GM23338 (cell line): ENCODE measurements at regions not wholly inside any gene's neighbourhood (a gene's known extent, or its start where the extent isn't known, plus 50 kb on each side); places are given as distances from the start of the nearest gene placed in this dataset.
A peak's percentile ranks its signal among the peaks of the same experiment; 100 is the strongest.

Source experiments
- ATAC-seq: fragments of 200-7000 bp; cut with Tn5 transposase; 3 replicates; pipeline ENCODE4 v1.9.1; 2020
- DNase-seq: peaks from one replicate; pipeline ENCODE4 v3.0.0-alpha.2; 2015; ENCODE audit warnings: low spot score
- H2AFZ ChIP-seq: fragments of 200-600 bp; sonication (generic); 2 replicates; pipeline ENCODE4 v1.8.0; 2016; ENCODE audit warnings: antibody characterized with exemption, mild to moderate bottlenecking, moderate library complexity
- H3F3A ChIP-seq: fragments of 200-600 bp; sonication (generic); replicated peaks from 2 replicates; pipeline ENCODE4 v1.8.0; 2017; ENCODE audit warnings: antibody characterized with exemption, mixed run types, low read depth
- H3K27ac ChIP-seq: fragments of 200-600 bp; sonication (generic); 2 replicates; pipeline ENCODE4 v1.6.1; 2016; ENCODE audit warnings: low read depth
- H3K27me3 ChIP-seq: fragments of 200-600 bp; sonication (generic); 2 replicates; pipeline ENCODE4 v1.8.0; 2016; ENCODE audit warnings: mild to moderate bottlenecking, mixed run types, moderate library complexity; ENCODE audit not compliant: insufficient read depth
- H3K36me3 ChIP-seq: fragments of 200-600 bp; sonication (generic); 2 replicates; pipeline ENCODE4 v1.8.0; 2016; ENCODE audit warnings: mild to moderate bottlenecking; ENCODE audit not compliant: insufficient read depth
- H3K4me1 ChIP-seq: fragments of 200-600 bp; sonication (generic); 2 replicates; pipeline ENCODE4 v1.8.0; 2016; ENCODE audit warnings: mild to moderate bottlenecking, moderate library complexity; ENCODE audit not compliant: insufficient read depth
- H3K4me2 ChIP-seq: fragments of 200-600 bp; sonication (generic); 2 replicates; pipeline ENCODE4 v1.7.1; 2017; ENCODE audit warnings: mixed run types
- H3K4me3 ChIP-seq: fragments of 200-600 bp; sonication (generic); 2 replicates; pipeline ENCODE4 v1.6.1; 2016; ENCODE audit warnings: mixed run types
- H3K79me2 ChIP-seq: fragments of 200-600 bp; sonication (generic); replicated peaks from 2 replicates; pipeline ENCODE4 v1.8.0; 2017; ENCODE audit warnings: mild to moderate bottlenecking; ENCODE audit not compliant: insufficient read depth
- H3K9me2 ChIP-seq: fragments of 200-600 bp; sonication (generic); 2 replicates; pipeline ENCODE4 v1.8.0; 2017; ENCODE audit not compliant: insufficient read depth
- H4K20me1 ChIP-seq: fragments of 200-600 bp; sonication (generic); replicated peaks from 2 replicates; pipeline ENCODE4 v1.8.0; 2017; ENCODE audit warnings: mild to moderate bottlenecking; ENCODE audit not compliant: insufficient read depth
- H3K27ac Mint-ChIP-seq: 2 replicates; pipeline ENCODE4 v1.8.0; 2020; ENCODE audit warnings: inconsistent platforms, mild to moderate bottlenecking, moderate library complexity, mixed read lengths
- H3K27me3 Mint-ChIP-seq: 3 replicates; pipeline ENCODE4 v1.8.0; 2022; ENCODE audit warnings: low read depth, mild to moderate bottlenecking, moderate library complexity, mixed read lengths, inconsistent platforms; ENCODE audit not compliant: insufficient read depth, poor library complexity
- H3K36me3 Mint-ChIP-seq: 3 replicates; pipeline ENCODE4 v1.8.0; 2021; ENCODE audit warnings: low read depth, mild to moderate bottlenecking, inconsistent platforms, moderate library complexity, mixed read lengths
- H3K4me1 Mint-ChIP-seq: 3 replicates; pipeline ENCODE4 v1.8.0; 2020; ENCODE audit warnings: mild to moderate bottlenecking, inconsistent platforms, mixed read lengths
- H3K4me3 Mint-ChIP-seq: 3 replicates; pipeline ENCODE4 v1.8.0; 2021; ENCODE audit warnings: moderate library complexity, mild to moderate bottlenecking, inconsistent platforms, mixed read lengths
- H3K9me3 Mint-ChIP-seq: 3 replicates; pipeline ENCODE4 v1.8.0; 2020; ENCODE audit warnings: moderate library complexity, mild to moderate bottlenecking, inconsistent platforms, mixed read lengths
- CREB1 ChIP-seq: fragments of 250-450 bp; sonication (Bioruptor Pico); IDR thresholded peaks from 2 replicates; pipeline ENCODE4 v1.5.0; 2020; ENCODE audit warnings: low read depth, mild to moderate bottlenecking, moderate library complexity
- CTCF ChIP-seq, 2 experiments: fragments of 200-600 bp in 1 of 2; sonication (generic) in 1 of 2; conservative IDR thresholded peaks; 2 replicates each; pipeline versions ENCODE4 v1.5.1 to v1.6.1; 2016 to 2017; ENCODE audit warnings: antibody characterized with exemption in 2 of 2, low read depth in 2 of 2, mild to moderate bottlenecking in 2 of 2, moderate library complexity in 1 of 2
- EZH2 ChIP-seq: fragments of 200-600 bp; sonication (generic); IDR thresholded peaks from one replicate; pipeline ENCODE4 v1.8.0; 2017; ENCODE audit warnings: antibody characterized with exemption, mild to moderate bottlenecking, low read depth; ENCODE audit not compliant: unreplicated experiment
- EZH2phosphoT487 ChIP-seq: fragments of 200-600 bp; sonication (generic); IDR thresholded peaks from one replicate; pipeline ENCODE4 v1.8.1; 2018; ENCODE audit warnings: antibody characterized with exemption; ENCODE audit not compliant: unreplicated experiment
- JUNB ChIP-seq: IDR thresholded peaks from one replicate; pipeline ENCODE4 v1.6.1; 2016; ENCODE audit warnings: antibody characterized with exemption; ENCODE audit not compliant: unreplicated experiment
- NANOG ChIP-seq: IDR thresholded peaks from 2 replicates; pipeline ENCODE4 v1.6.1; 2016; ENCODE audit warnings: antibody characterized with exemption, borderline replicate concordance
- POLR2AphosphoS5 ChIP-seq: IDR thresholded peaks from 2 replicates; pipeline ENCODE4 v1.6.1; 2016; ENCODE audit warnings: antibody characterized with exemption, low read depth
- REST ChIP-seq: IDR thresholded peaks from one replicate; pipeline ENCODE4 v1.6.1; 2018; ENCODE audit warnings: antibody characterized with exemption; ENCODE audit not compliant: unreplicated experiment
- STAT1 ChIP-seq: IDR thresholded peaks from one replicate; pipeline ENCODE4 v1.6.1; 2016; ENCODE audit warnings: antibody characterized with exemption; ENCODE audit not compliant: unreplicated experiment
- ZNF114 ChIP-seq: fragments of 250-450 bp; sonication (Bioruptor Pico); IDR thresholded peaks from 2 replicates; pipeline ENCODE4 v1.5.0; 2020; ENCODE audit warnings: mild to moderate bottlenecking, moderate library complexity
- ZNF331 ChIP-seq: fragments of 250-450 bp; sonication (Bioruptor Pico); IDR thresholded peaks from 2 replicates; pipeline ENCODE4 v1.5.0; 2020; ENCODE audit warnings: low read depth, mild to moderate bottlenecking, moderate library complexity
- ZNF462 ChIP-seq: fragments of 250-450 bp; sonication (Bioruptor Pico); IDR thresholded peaks from 2 replicates; pipeline ENCODE4 v1.5.0; 2020; ENCODE audit warnings: mild to moderate bottlenecking, moderate library complexity
- TF ChIP-seq, protein P1 (sequence below): IDR thresholded peaks from 2 replicates; pipeline ENCODE4 v1.6.1; 2016; ENCODE audit warnings: antibody characterized with exemption

- Histone ChIP-seq H2AFZ (no peak overlapping the region), H3F3A (no peaks in the 10 kb centered on the region), H3K27ac (peak overlapping the region; percentile 70; the same call in 1 of the 2 replicates), H3K27me3 (no peaks in the 10 kb centered on the region), H3K36me3 (no peaks in the 10 kb centered on the region), H4K20me1 (no peaks in the 10 kb centered on the region), H3K9me2 (peaks cover 3% of the 10 kb centered on the region; the same call in 1 of the 2 replicates), H3K4me3 (peak overlapping the region; percentile 30; the same call in 1 of the 2 replicates), H3K4me1 (peaks cover 16% of the 10 kb centered on the region), H3K79me2 (no peaks in the 10 kb centered on the region), H3K4me2 (peak overlapping the region; percentile 64)
- H3K27ac Mint-ChIP-seq = no peak overlapping the region
- DNase-seq = peak; percentile 77
- no peaks in the 10 kb centered on the region for H3K4me1 Mint-ChIP-seq
- peaks cover 48% of the 10 kb centered on the region for H3K36me3 Mint-ChIP-seq
- TF ChIP-seq ZNF462 (CRISPR knock-in tag) = no peak
- TF ChIP-seq CTCF (conservative IDR thresholded peaks at IDR 0.05; ENCODE audit: low read depth in 2 of 2) = no peak
- no peak for TF ChIP-seq REST
- TF ChIP-seq CREB1 (CRISPR knock-in tag) = no peak
- no peak for TF ChIP-seq NANOG
- no peak for TF ChIP-seq POLR2AphosphoS5
- no peak for TF ChIP-seq EZH2phosphoT487
- TF ChIP-seq EZH2 = no peak
- no peak for TF ChIP-seq ZNF331 (CRISPR knock-in tag)
- TF ChIP-seq, protein P1, sequence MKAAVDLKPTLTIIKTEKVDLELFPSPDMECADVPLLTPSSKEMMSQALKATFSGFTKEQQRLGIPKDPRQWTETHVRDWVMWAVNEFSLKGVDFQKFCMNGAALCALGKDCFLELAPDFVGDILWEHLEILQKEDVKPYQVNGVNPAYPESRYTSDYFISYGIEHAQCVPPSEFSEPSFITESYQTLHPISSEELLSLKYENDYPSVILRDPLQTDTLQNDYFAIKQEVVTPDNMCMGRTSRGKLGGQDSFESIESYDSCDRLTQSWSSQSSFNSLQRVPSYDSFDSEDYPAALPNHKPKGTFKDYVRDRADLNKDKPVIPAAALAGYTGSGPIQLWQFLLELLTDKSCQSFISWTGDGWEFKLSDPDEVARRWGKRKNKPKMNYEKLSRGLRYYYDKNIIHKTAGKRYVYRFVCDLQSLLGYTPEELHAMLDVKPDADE = no peak
- TF ChIP-seq STAT1 = no peak
- no peak for TF ChIP-seq ZNF114 (CRISPR knock-in tag)
- no peak for TF ChIP-seq JUNB
- peaks cover 97% of the 10 kb centered on the region for H3K9me3 Mint-ChIP-seq
- H3K27me3 Mint-ChIP-seq = no peaks in the 10 kb centered on the region
- no peak overlapping the region for H3K4me3 Mint-ChIP-seq
- ATAC-seq = no peak
These were observed 93.4 kb upstream of the TMEM132D start for GRCh38 chr12:129997239-129997638.
